ENCODE measurements at regions not wholly inside any gene's neighbourhood (a gene's known extent, or its start where the extent isn't known, plus 50 kb on each side); places are given as distances from the start of the nearest gene placed in this dataset.

GRCh38 chr13:65091031-65091430 is 2139.1 kb downstream of the PCDH9 start:
- TF ChIP-seq GATA3 (IDR thresholded peaks at IDR 0.05; ENCODE audit: low read depth, low read length): no peak
- TF ChIP-seq GATA2 (IDR thresholded peaks at IDR 0.05; ENCODE audit: low read depth, low read length): no peak
